ENCODE measurements at regions not wholly inside any gene's neighbourhood (a gene's known extent, or its start where the extent isn't known, plus 50 kb on each side); places are given as distances from the start of the nearest gene placed in this dataset.

- no peaks in the 10 kb centered on the region for H3K27me3 ChIP-seq (ENCODE audit: control insufficient read depth, insufficient read depth, low read length)
- no peak overlapping the region for H3K4me3 ChIP-seq (ENCODE audit: low read depth in 2 of 2, low read length in 2 of 2)
- intact Hi-C loops (cut with micrococcal nuclease; ENCODE audit: unreplicated experiment) = no loop called here
- H3K36me3 ChIP-seq (ENCODE audit: control insufficient read depth, insufficient read depth, low read length) = no peaks in the 10 kb centered on the region
- no peaks in the 10 kb centered on the region for H3K9me3 ChIP-seq (ENCODE audit: control insufficient read depth, insufficient read depth, low read depth, low read length)
- POLR2A ChIA-PET = no interaction called here
- no TSS peak for BruUV-seq (replicated peaks)
- no peak overlapping the region for H3K27ac ChIP-seq (ENCODE audit: low read length)
- no peaks in the 10 kb centered on the region for H3K4me1 ChIP-seq (ENCODE audit: control insufficient read depth, insufficient read depth, low read length)
- TF ChIP-seq REST (IDR thresholded peaks at IDR 0.05; ENCODE audit: insufficient read depth in 1 of 2, low read depth in 2 of 2, low read length in 1 of 2) (no peak), POLR2AphosphoS5 (IDR thresholded peaks at IDR 0.05; ENCODE audit: low read depth, low read length) (no peak), SIN3A (IDR thresholded peaks at IDR 0.05; ENCODE audit: borderline replicate concordance, insufficient read depth, low read depth, low read length) (no peak), TCF7L2 (IDR thresholded peaks at IDR 0.05; ENCODE audit: low read depth, low read length) (no peak), CTCF (IDR thresholded peaks at IDR 0.05) (no peak)
- CTCF ChIA-PET = no interaction called here
- in situ Hi-C loops (cut with HindIII; ENCODE audit: low pct_unique_long_range_greater_than_20kb, low sequenced_read_pairs) = no loop called here
- ATAC-seq (no peak), DNase-seq (ENCODE audit: low read depth, low spot score) (no peak)
These were observed 133.2 kb downstream of the TMEM17 start for GRCh38 chr2:62372824-62373223.

- intact Hi-C loops (cut with micrococcal nuclease; ENCODE audit: unreplicated experiment) (no loop called here), in situ Hi-C loops (cut with HindIII; ENCODE audit: low pct_unique_long_range_greater_than_20kb, low sequenced_read_pairs) (no loop called here)
- H3K9me3 ChIP-seq (ENCODE audit: control insufficient read depth, insufficient read depth, low read depth, low read length) = no peaks in the 10 kb centered on the region
- no peak for TF ChIP-seq CTCF (IDR thresholded peaks at IDR 0.05)
- no peak for TF ChIP-seq SIN3A (IDR thresholded peaks at IDR 0.05; ENCODE audit: borderline replicate concordance, insufficient read depth, low read depth, low read length)
- TF ChIP-seq TCF7L2 (IDR thresholded peaks at IDR 0.05; ENCODE audit: low read depth, low read length) = no peak
- no peak for TF ChIP-seq POLR2AphosphoS5 (IDR thresholded peaks at IDR 0.05; ENCODE audit: low read depth, low read length)
- TF ChIP-seq REST (IDR thresholded peaks at IDR 0.05; ENCODE audit: insufficient read depth in 1 of 2, low read depth in 2 of 2, low read length in 1 of 2) = no peak
- ChIA-PET CTCF (no interaction called here), POLR2A (no interaction called here)
- no peaks in the 10 kb centered on the region for H3K27me3 ChIP-seq (ENCODE audit: control insufficient read depth, insufficient read depth, low read length)
- DNase-seq (ENCODE audit: low read depth, low spot score) (no peak), ATAC-seq (no peak)
- BruUV-seq (replicated peaks) = no TSS peak
- no peak overlapping the region for H3K27ac ChIP-seq (ENCODE audit: low read length)
- H3K36me3 ChIP-seq (ENCODE audit: control insufficient read depth, insufficient read depth, low read length) = no peaks in the 10 kb centered on the region
- H3K4me1 ChIP-seq (ENCODE audit: control insufficient read depth, insufficient read depth, low read length) = no peaks in the 10 kb centered on the region
- no peak overlapping the region for H3K4me3 ChIP-seq (ENCODE audit: low read depth in 2 of 2, low read length in 2 of 2)
These were observed 135.4 kb downstream of the TMEM17 start for GRCh38 chr2:62370321-62371250.

Data from Panc1 (cell line).